Cardiac fibroblast (primary cell): ENCODE measurements at regions not wholly inside any gene's neighbourhood (a gene's known extent, or its start where the extent isn't known, plus 50 kb on each side); places are given as distances from the start of the nearest gene placed in this dataset.
A peak's percentile ranks its signal among the peaks of the same experiment; 100 is the strongest.

Experiments
- DNase-seq, 2 donors: peaks; one replicate each; pipeline versions ENCODE4 v3.0.0 to v3.0.0-alpha.2; 2010; ENCODE audit warnings: low read depth in 2 of 2
- H3K4me3 ChIP-seq, 2 donors: replicated peaks in 1 of 2; 1 replicate in 1 of 2; 2 replicates in 1 of 2; pipeline ENCODE4 v1.5.1; 2011; ENCODE audit warnings: low read depth in 2 of 2, low read length in 2 of 2, mild to moderate bottlenecking in 2 of 2, moderate library complexity in 1 of 2
- TF ChIP-seq, protein P1 (sequence below): IDR thresholded peaks from one replicate; pipeline ENCODE4 v1.5.1; 2011; ENCODE audit warnings: low read depth, mild to moderate bottlenecking, low read length, inconsistent platforms

DNA sequence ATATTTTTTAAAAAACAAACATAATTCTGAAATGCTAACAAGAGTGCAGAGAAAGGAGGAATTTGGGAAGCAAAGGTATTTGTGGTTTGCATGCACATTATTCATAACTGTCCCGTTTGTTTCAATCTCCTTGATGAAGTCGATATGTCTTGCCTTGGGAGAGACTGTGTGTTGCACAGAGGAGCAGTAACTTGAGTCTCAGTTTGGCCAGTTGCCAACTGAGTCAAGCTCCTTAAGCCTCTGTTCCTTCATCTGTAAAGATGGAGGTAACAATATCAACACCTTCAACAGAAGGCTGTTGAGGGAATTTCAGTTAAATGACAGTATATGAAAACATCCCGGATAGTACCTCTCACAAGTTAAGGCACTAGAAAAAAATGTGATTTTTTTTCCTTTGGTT is 226.2 kb downstream of the ASXL3 start:
- H3K4me3 ChIP-seq = no peak overlapping the region
- DNase-seq = peak; percentile 28 to 48
- TF ChIP-seq, protein P1, sequence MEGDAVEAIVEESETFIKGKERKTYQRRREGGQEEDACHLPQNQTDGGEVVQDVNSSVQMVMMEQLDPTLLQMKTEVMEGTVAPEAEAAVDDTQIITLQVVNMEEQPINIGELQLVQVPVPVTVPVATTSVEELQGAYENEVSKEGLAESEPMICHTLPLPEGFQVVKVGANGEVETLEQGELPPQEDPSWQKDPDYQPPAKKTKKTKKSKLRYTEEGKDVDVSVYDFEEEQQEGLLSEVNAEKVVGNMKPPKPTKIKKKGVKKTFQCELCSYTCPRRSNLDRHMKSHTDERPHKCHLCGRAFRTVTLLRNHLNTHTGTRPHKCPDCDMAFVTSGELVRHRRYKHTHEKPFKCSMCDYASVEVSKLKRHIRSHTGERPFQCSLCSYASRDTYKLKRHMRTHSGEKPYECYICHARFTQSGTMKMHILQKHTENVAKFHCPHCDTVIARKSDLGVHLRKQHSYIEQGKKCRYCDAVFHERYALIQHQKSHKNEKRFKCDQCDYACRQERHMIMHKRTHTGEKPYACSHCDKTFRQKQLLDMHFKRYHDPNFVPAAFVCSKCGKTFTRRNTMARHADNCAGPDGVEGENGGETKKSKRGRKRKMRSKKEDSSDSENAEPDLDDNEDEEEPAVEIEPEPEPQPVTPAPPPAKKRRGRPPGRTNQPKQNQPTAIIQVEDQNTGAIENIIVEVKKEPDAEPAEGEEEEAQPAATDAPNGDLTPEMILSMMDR = no peak

DNA sequence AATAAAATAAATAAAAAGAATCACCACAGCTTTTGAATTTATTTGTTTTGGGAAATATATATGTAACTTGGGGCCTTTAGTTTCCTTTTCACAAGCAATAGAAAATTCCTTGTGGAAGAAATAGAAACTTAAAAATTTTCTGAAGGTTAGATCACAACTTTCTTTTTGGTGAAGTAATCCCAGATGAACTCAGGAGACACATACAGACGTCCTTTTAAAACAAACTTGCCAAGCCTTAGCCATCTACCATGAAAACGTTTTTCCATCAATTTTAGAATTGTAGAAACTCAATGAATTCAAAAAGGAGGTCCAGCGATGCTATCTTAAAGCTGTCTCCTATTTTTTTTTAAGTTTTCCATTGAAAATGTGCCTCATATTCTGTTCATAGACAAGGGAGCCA is 225.6 kb downstream of the ASXL3 start:
- DNase-seq = no peak
- no peak overlapping the region for H3K4me3 ChIP-seq
- TF ChIP-seq, protein P1 = no peak

DNA sequence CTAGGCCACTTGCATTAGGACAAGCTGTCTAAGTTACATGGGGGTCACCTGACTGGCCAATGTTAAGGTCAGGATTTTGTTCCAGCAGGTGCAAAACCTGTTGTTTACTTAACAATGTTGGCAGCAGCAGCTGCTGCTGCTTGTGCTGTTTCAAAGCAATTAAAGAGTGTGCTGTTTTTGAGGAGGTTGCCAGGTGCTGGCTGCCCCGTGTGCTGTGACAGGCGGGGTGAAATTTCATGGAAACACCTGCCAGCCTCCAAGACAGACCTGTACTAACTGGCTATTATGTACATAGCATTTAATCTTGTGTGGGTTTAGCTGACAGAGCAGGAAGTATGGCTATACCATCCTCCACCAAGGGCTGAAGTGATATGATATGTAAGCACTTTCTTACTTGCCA is 224.9 kb downstream of the ASXL3 start:
- no peak for DNase-seq
- TF ChIP-seq, protein P1 = no peak
- H3K4me3 ChIP-seq = no peak overlapping the region
